HG03457 (cell line): ENCODE measurements at regions not wholly inside any gene's neighbourhood (a gene's known extent, or its start where the extent isn't known, plus 50 kb on each side); places are given as distances from the start of the nearest gene placed in this dataset.
"Not testable (repeated sequence)": the region's sequence is repeated elsewhere in the genome, so short reads cannot be mapped to it uniquely, and the experiment has no call there.

Experiments
- ATAC-seq: cut with Tn5 transposase; IDR thresholded peaks from one replicate; pipeline ENCODE4 v1.9.1; 2021; ENCODE audit warnings: moderate number of reproducible peaks; ENCODE audit not compliant: unreplicated experiment

DNA sequence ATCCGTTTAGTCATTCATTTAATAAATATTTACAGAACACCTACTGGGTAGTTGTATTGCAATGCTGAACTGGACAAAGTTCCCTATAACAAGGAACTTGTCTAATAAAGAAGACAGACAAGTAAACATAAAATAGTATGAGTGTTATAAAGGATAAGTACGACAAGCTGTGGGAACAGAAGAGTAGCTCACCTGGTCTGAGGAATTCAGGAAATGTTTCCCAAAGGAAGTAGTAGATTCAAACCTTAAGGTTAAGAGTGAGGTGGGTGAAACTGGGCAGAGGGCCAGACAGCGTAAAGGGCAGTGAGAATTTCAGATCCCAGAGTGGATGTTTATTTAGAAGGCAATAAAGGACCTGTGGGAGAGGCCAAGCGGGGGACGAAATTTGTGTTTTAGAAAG is 72.3 kb upstream of the CD2AP start:
- no peak for ATAC-seq

DNA sequence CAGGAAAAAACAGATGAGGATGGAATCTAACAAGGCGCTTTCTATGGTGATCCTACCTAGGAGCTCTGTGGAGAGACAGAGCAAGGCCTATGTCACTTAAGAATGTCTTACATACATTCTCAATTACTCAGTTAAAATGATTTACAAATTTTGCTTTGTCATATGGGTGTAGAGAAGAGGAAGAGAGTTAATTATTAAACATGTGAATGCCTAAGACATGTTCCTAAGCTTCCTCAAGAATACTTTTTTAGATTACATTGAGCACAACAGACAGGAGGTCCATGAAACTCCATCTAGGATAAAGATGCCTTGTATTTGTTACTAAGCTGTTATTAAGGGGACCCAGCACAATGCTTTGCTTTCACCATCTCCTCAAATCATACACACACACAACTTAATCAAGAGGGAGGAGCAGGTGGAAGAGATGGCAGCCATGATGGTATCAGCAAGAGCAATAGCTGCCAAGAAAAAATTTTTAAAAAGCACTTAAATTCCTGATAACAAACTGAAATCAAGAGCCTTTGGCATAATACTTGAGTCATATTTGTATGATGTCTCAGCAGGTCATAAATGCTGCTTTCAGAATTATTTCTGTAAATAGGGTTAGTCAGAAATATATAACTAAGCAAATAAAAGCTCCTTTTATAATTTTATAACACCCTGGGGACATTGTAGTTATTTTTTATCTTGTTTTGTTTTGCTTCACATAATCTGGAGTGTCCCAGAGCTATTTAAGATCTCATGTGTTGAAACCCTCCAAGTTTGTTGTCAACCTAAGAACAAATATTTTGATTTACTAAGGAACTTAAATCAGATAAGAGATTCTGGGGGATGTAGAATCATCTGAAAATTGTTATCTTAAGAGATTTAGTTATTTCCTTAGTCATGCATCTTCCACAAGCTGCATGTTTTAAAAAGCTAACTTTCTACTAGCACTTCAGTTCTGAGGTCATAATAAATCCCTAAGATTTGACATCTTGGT is 70.0 kb upstream of the CD2AP start:
- no peak for ATAC-seq

DNA sequence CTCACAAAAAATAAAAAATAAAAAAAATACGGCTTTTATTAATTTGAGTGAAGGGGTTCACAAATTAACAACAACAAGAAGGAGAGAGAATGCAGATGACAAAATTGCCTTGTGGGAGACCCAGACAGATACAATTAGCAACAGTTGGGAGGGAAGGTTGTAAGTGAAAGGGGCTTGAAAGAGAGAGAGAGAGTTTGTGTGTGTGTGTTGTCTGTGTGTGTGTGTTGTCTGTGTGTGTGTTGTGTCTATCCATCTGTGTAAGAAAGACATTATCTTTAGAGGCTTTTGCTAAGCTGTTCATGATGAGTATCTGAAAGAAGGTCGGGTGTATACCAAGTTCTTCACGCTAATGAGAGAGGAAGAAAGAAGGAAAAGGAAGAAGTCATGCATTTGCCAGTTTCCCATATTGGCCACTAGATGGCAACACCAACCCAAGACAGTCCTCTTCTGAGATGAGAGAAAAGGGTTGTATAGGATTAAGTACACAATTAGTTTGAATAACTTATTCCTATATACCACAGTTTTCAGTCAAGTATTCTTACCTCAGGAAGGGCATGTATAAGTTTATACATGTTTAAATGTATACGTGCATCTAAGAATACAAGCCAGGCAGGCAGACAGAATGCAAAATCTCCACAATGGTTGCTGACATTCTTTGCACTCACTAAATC is 63.7 kb upstream of the CD2AP start:
- ATAC-seq, result no peak

DNA sequence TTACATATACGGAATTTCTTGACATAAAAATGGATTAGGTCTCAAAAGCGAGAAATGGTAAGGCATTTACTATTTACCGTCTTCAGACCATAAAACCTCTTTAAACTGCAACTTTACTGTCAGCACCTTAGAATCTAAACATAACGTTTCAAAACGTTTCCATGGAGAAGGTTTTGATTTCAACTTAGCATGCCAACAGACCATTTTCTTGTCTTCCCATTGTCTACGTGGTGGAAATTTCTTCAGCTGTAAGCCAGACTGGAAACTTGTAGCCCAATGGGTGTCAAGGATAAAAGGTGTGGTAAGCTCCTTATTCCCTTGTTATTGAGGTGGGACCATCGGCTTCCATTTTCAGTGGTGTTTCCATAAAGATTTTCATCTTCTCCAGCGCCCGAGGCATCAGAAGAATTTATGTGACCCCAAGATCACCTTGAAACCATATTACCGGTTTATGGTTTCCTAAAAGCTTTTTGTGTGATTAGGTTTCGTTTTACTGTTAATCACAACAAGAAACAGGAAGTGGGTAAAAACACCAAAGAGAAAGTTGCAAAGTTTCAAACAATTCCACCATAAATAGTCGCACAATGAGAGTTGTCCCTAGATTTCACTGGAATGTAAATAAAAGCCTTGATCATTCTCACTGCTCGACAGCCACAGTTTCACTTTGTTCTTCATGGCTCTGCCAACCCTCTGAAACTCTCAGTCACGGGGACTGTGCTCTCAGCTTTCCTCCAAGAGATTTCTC is 63.0 kb upstream of the CD2AP start:
- ATAC-seq, result no peak

DNA sequence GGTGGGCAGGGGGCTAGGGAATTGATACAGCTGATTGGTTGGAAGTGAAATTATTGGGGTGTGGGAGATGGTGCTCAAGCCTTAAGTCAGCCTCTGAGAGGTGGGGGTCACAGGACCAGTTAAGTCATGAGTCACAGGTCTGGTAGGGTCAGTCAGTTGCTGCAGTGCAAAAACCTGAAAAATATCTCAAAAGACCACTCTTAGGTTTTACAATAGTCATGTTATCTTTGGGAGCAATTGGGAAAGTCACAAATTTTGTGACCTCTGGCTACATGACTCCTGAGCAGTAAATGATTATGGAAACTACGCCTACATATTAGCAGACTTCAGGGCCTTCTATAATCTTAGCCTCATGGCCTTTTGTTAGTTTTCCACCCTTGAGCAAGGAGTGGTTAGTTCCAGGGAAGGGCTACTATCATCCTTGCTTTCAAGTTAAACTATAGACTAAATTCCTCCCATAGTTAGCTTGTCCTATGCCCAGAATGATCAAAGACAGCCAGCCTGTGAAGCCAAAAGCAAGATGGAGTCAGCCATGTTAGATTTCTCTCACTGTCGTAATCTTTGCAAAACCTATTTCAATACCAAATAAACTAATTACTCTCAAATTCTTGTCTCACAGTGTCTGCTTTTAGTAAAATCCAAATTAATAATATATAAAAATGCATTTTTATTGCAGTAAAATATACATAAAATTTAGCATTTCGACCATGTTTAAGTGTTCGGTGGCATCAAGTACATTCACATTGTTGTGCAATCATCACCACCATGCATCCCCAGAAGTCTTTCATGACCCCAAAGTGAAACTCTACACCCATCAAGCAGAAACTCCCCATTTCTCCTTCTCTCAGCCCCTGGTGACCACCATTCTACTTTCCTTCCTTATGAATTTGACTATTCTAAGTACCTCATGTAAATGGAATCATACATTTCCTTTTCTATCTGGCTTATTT is 60.9 kb upstream of the CD2AP start:
- ATAC-seq, result no peak

DNA sequence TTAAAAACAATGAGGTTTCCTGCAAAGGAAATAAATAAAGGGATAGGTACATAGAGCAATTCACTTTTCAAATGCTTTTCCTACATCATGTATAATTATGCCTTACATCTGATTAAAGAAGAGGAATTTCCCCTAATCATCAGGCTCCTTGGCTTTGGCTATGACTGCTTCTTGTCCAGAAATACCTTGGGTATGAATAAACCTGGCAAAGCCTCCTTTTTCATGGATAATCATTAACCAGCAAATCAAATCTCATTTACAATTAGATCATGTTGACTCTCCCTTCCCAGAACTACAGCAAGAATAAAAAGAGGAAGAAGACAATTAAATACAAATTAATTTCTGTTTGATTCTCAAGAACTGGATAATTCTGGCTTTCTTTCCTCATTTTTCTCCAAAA is 58.0 kb upstream of the CD2AP start:
- ATAC-seq, result no peak

DNA sequence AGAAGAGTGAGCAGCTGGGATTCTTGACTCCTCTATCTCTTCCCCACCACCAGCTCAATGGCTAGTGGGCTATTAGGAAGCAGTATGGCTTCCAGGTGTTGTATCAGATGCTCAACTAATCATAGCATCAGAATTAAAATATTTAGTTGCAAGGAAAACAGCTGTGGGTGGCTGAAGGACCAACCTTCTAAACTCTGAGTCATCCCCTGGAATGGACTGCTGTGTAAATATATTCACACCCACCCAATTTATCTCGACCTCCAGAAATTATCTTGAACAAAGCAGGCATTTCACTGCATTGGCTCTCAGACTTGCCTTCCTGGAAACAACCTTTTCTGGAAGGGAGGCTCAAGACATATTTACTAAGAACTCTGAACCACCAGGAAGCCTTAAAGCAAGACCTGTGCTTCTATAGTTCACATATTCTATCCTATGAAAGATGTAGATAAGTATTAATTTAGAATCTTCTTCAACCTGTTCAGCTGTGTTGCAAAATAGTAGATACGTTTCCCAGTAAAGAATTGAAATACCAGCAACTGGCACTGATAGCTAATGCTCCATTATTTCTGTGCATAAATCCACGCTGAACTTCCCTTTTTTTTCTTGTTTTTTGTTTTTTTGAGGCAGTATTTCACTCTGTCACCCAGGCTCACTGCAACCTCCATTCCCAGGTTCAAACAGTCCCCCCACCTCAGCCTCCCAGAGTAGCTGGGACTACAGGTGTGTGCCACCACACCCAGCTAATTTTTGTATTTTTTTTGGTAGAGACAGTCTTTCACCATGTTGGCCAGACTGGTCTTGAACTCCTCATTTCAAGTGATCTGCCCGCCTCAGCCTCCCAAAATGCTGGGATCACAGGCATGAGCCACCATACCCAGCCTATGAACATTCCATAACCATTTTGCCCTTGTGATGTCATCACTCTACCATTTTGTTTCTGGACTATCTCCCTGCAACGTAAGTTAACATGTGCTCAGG is 56.9 kb upstream of the CD2AP start:
- no peak for ATAC-seq

DNA sequence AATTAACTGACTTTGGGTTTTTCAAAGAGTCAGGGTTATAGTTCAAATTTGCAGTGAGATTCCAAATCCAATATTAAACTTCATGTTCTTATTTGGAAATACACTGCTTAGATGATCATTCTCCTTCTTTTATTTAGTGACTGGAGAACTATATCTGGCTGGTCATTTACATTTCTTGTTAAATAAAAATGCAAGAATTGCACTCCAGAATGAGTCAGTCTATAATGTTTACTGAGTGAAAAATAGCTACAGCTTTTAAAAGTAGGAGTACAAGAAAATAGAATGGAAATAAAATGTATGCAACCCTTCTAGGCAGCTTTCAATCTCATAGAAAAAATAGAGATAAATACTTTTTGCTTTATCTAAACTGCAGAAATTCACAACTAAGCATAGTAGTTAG is 54.5 kb upstream of the CD2AP start:
- ATAC-seq, result no peak

DNA sequence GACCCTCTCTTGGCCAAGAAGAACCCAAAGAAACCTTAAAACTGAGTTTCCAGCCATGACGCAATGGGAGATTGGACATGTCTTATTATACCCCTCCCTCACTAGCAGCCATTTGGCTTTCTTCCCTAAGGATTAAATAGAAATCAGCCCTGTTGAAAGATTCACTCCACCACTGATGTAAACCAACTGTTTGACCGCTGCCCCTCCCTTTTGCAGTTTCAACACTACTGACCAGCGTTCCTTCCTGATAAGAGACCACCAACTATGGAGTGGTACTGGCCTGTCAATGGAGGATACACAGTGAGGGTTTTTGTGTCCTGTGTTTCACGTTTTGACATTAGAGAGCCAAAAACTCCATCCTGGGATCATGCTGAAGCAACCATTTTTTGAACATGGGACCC is 53.2 kb upstream of the CD2AP start:
- ATAC-seq, result no peak

DNA sequence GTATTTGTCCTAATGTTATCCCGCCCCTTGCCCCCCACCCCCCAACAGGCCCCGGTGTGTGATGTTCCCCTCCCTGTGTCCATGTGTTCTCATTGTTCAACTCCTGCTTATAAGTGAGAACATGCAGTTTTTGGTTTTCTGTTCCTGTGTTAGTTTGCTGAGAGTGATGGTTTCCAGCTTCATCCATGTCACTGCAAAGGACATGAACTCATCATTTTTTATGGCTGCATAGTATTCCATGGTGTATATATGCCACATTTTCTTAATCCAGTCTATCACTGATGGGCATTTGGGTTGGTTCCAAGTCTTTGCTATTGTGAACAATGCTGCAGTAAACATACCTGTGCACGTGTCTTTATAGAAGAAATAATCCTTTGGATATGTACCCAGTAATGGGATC is 51.9 kb upstream of the CD2AP start:
- not testable (repeated sequence) for ATAC-seq

DNA sequence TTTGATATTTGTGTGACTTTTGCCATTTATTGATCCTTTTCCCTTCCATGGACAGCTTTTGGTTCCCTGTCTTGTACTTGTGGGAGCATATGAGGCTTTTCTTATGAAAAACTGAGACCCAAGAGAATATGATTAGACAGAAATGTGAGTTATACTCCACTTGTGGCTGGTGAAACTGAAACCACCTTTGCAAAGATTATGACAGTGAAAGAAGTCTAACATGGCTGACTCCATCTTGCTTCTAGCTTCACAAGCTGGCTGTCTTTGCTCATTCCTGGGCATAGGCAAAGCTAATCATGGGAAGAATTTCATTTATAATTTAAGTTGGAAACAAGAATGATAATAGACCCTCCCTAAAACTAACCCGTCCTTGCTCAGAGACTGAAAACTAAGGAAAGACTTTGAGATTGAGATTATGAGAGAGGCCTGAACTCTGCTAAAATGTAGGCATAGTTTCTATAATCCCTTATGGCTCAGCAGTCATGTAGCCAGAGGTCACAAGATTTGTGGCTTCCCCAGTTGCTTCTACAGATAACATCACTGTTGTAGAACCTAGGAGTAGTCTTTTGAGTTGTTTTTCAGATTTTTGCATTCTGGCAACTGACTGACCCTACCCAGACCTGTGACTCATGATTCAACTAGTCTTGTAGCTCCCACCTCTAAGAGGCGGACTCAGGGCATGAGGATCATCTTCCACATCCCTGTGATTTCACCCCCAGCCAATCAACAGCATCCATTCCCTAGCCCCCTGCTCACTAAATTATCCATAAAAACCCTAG is 50.9 kb upstream of the CD2AP start:
- ATAC-seq, result no peak

DNA sequence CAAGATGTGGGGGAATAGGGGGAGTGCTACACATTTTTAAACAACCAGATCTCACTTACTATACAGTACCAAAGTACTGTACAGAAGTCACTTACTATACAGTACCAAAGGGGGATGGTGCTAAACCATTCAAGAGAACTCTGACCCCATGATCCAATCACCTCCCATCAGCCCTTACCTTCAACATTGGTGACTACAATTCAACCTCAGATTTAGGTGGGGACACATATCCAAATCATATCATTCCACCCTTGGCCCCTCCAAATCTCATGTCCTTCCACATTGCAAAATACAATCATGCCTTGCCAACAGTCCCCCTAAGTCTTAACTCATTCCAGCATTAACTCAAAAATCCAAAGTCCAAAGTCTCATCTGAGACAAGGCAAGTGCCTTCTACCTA is 49.9 kb upstream of the CD2AP start:
- no peak for ATAC-seq
